Tibial nerve (tissue), 3 donors: ENCODE measurements at regions not wholly inside any gene's neighbourhood (a gene's known extent, or its start where the extent isn't known, plus 50 kb on each side); places are given as distances from the start of the nearest gene placed in this dataset.

Experiments used
- CTCF ChIP-seq, 5 experiments: fragments of 200-600 bp in 3 of 5; fragments of 450-650 bp in 2 of 5; sonication (generic) in 3 of 5; IDR thresholded peaks; one replicate each; pipeline ENCODE4 v1.5.1; 2016 to 2019; ENCODE audit warnings: antibody characterized with exemption in 5 of 5, mild to moderate bottlenecking in 3 of 5, moderate library complexity in 2 of 5
- POLR2A ChIP-seq, 2 donors: fragments of 450-650 bp; IDR thresholded peaks; one replicate each; pipeline ENCODE4 v1.6.1; 2017; ENCODE audit warnings: antibody characterized with exemption in 2 of 2, mild to moderate bottlenecking in 2 of 2, moderate library complexity in 2 of 2

GRCh38 chr20:48142516-48142773 is 357.2 kb upstream of the SULF2 start:
- no peak for TF ChIP-seq POLR2A (IDR thresholded peaks at IDR 0.05)
- TF ChIP-seq CTCF (IDR thresholded peaks at IDR 0.05): no peak
